SK-N-SH (cell line): ENCODE measurements at regions not wholly inside any gene's neighbourhood (a gene's known extent, or its start where the extent isn't known, plus 50 kb on each side); places are given as distances from the start of the nearest gene placed in this dataset.

ENCODE experiments used
- CTCF ChIA-PET: fragments of 300-600, 350-600 bp; formaldehyde crosslinking; extraction: SDS; loops from one replicate; lab custom pipeline; 2021; lab: Yijun Ruan, JAX
- POLR2A ChIA-PET: fragments of 350-600 bp; sonication (Branson Sonifier 250); formaldehyde crosslinking; extraction: SDS; loops from one replicate; lab custom pipeline; 2020; ENCODE audit warnings: antibody characterized with exemption, inconsistent platforms; lab: Yijun Ruan, JAX
- DNase-seq: peaks from one replicate; pipeline ENCODE4 v3.0.0; 2012
- H2AFZ ChIP-seq: fragments of 200-600 bp; sonication (generic); 2 replicates; pipeline ENCODE4 v1.8.1; 2016; ENCODE audit warnings: antibody characterized with exemption, mild to moderate bottlenecking, low read depth
- H3F3A ChIP-seq: fragments of 200-600 bp; sonication (generic); replicated peaks from 2 replicates; pipeline ENCODE3; 2016; ENCODE audit warnings: antibody characterized with exemption, mild to moderate bottlenecking; ENCODE audit not compliant: insufficient read depth
- H3K27ac ChIP-seq, 2 experiments: fragments of 200-500 bp in 1 of 2; fragments of 200-600 bp in 1 of 2; sonication (Bioruptor generic) in 1 of 2; sonication (generic), shearing (Covaris generic) in 1 of 2; 2 replicates each; pipeline versions ENCODE4 v1.5.1 to v1.6.1; 2014 to 2016; ENCODE audit warnings: low read depth in 2 of 2, inconsistent platforms in 1 of 2, low read length in 1 of 2, mild to moderate bottlenecking in 1 of 2, mixed read lengths in 1 of 2
- H3K27me3 ChIP-seq: fragments of 200-600 bp; sonication (generic), shearing (Covaris generic); 2 replicates; pipeline ENCODE4 v1.6.1; 2016; ENCODE audit warnings: mixed run types; ENCODE audit not compliant: insufficient read depth
- H3K36me3 ChIP-seq, 2 experiments: fragments of 200-500 bp in 1 of 2; fragments of 200-600 bp in 1 of 2; sonication (Bioruptor generic) in 1 of 2; sonication (generic) in 1 of 2; replicated peaks in 1 of 2; 2 replicates each; pipeline versions ENCODE3 to v1.5.1; 2014 to 2016; ENCODE audit warnings: low read length in 1 of 2, mild to moderate bottlenecking in 1 of 2; ENCODE audit not compliant: insufficient read depth in 2 of 2, control insufficient read depth in 1 of 2
- H3K4me1 ChIP-seq, 2 experiments: fragments of 200-500 bp in 1 of 2; fragments of 200-600 bp in 1 of 2; sonication (Bioruptor generic) in 1 of 2; sonication (generic), shearing (Covaris generic) in 1 of 2; 2 replicates each; pipeline versions ENCODE4 v1.5.1 to v1.6.1; 2014 to 2016; ENCODE audit warnings: low read depth in 1 of 2, low read length in 1 of 2, mixed run types in 1 of 2; ENCODE audit not compliant: insufficient read depth in 2 of 2, control insufficient read depth in 1 of 2
- H3K4me2 ChIP-seq: fragments of 200-600 bp; sonication (generic), shearing (Covaris generic); 2 replicates; pipeline ENCODE4 v1.6.1; 2017; ENCODE audit warnings: mixed run types
- H3K4me3 ChIP-seq, 2 experiments: fragments of 200-500 bp in 1 of 2; fragments of 200-600 bp in 1 of 2; sonication (Bioruptor generic) in 1 of 2; sonication (generic), shearing (Covaris generic) in 1 of 2; 2 replicates each; pipeline versions ENCODE4 v1.5.1 to v1.8.1; 2014 to 2016; ENCODE audit warnings: low read depth in 2 of 2, inconsistent platforms in 1 of 2, low read length in 1 of 2, mild to moderate bottlenecking in 1 of 2, mixed read lengths in 1 of 2, moderate library complexity in 1 of 2
- H3K79me2 ChIP-seq: fragments of 200-600 bp; sonication (generic); 2 replicates; pipeline ENCODE4 v1.8.1; 2017; ENCODE audit warnings: mild to moderate bottlenecking; ENCODE audit not compliant: insufficient read depth
- H3K9ac ChIP-seq: fragments of 200-600 bp; sonication (generic); 2 replicates; pipeline ENCODE4 v1.6.1; 2017; ENCODE audit warnings: mixed run types
- H3K9me2 ChIP-seq: fragments of 200-600 bp; sonication (generic); 2 replicates; pipeline ENCODE4 v1.6.1; 2017; ENCODE audit warnings: mixed run types
- H3K9me3 ChIP-seq: fragments of 200-600 bp; sonication (generic); 2 replicates; pipeline ENCODE4 v1.6.1; 2017; ENCODE audit warnings: mixed run types, mild to moderate bottlenecking, moderate library complexity
- H4K20me1 ChIP-seq: fragments of 200-600 bp; sonication (generic); 2 replicates; pipeline ENCODE4 v1.6.1; 2017; ENCODE audit warnings: mild to moderate bottlenecking, mixed run types; ENCODE audit not compliant: insufficient read depth
- CTCF ChIP-seq: fragments of 200-600 bp; sonication (generic); IDR thresholded peaks from 2 replicates; pipeline ENCODE4 v1.6.1; 2017; ENCODE audit warnings: antibody characterized with exemption, mild to moderate bottlenecking, moderate library complexity
- FOXM1 ChIP-seq: IDR thresholded peaks from 2 replicates; pipeline ENCODE4 v1.4.0; 2012; ENCODE audit warnings: low read depth, mild to moderate bottlenecking
- GATA2 ChIP-seq: sonication (generic); formaldehyde crosslinking; IDR thresholded peaks from 2 replicates; pipeline ENCODE4 v1.5.0; 2020; ENCODE audit warnings: mild to moderate bottlenecking, missing genetic modification reagents
- IRF3 ChIP-seq: fragments of 150-350 bp; IDR thresholded peaks from 2 replicates; pipeline ENCODE4 v1.6.1; 2016; ENCODE audit warnings: mild to moderate bottlenecking, low read depth, low read length
- JUND ChIP-seq: IDR thresholded peaks from 2 replicates; pipeline ENCODE4 v1.4.0; 2012
- RXRA ChIP-seq: IDR thresholded peaks from 2 replicates; pipeline ENCODE4 v1.4.0; 2012; ENCODE audit warnings: low read depth, mild to moderate bottlenecking, borderline replicate concordance
- SMC3 ChIP-seq: IDR thresholded peaks from 2 replicates; pipeline ENCODE4 v1.6.1; 2012; ENCODE audit warnings: low read depth, low read length, improper control_type of control experiment
- TCF12 ChIP-seq: IDR thresholded peaks from 2 replicates; pipeline ENCODE4 v1.4.0; 2012
- USF1 ChIP-seq: IDR thresholded peaks from 2 replicates; pipeline ENCODE4 v1.4.0; 2012; ENCODE audit warnings: low read depth, borderline replicate concordance
- YY1 ChIP-seq: IDR thresholded peaks from 2 replicates; pipeline ENCODE4 v1.4.0; 2012; ENCODE audit warnings: low read depth, mild to moderate bottlenecking
- WGBS: methylation state at CpG from one replicate; pipeline ENCODE4 v1.1.6; 2017; ENCODE audit warnings: low lambda C conversion rate; 5-methylcytosine and 5-hydroxymethylcytosine counted together

GRCh38 chr13:36750046-36750445 lies 69.0 kb upstream of the RFXAP start:
- no peak for TF ChIP-seq SMC3
- TF ChIP-seq TCF12, result no peak
- no peak for TF ChIP-seq RXRA
- TF ChIP-seq CTCF, result no peak
- no peak for TF ChIP-seq FOXM1
- TF ChIP-seq USF1, result no peak
- no peak for TF ChIP-seq GATA2 (CRISPR knock-in tag)
- TF ChIP-seq YY1, result no peak
- TF ChIP-seq IRF3, result no peak
- CTCF ChIA-PET, result interaction anchor here (1.6 kb wide), 1 partner anchor 14 kb away, joined by 5 read pairs; no protein-coding TSS in a partner anchor
- H3K4me1 ChIP-seq, result no peaks in the 10 kb centered on the region
- H3F3A ChIP-seq, result peaks cover 5% of the 10 kb centered on the region
- no peaks in the 10 kb centered on the region for H3K9me2 ChIP-seq
- H3K4me2 ChIP-seq, result no peak overlapping the region
- H3K79me2 ChIP-seq, result no peaks in the 10 kb centered on the region
- H3K9ac ChIP-seq, result no peak overlapping the region
- no peaks in the 10 kb centered on the region for H3K36me3 ChIP-seq
- DNase-seq, result no peak
- 36% methylated on average over 5 of the region's 5 CpGs for WGBS
- H3K4me3 ChIP-seq, result no peak overlapping the region
- no peaks in the 10 kb centered on the region for H3K27me3 ChIP-seq
- no peaks in the 10 kb centered on the region for H4K20me1 ChIP-seq
- H3K9me3 ChIP-seq, result no peaks in the 10 kb centered on the region
- POLR2A ChIA-PET, result no interaction called here
- H3K27ac ChIP-seq, result no peak overlapping the region
- H2AFZ ChIP-seq, result no peak overlapping the region

GRCh38 chr13:36750461-36750860 lies 68.6 kb upstream of the RFXAP start:
- no peaks in the 10 kb centered on the region for H3K4me1 ChIP-seq
- no peak overlapping the region for H3K4me3 ChIP-seq
- H3K36me3 ChIP-seq, result no peaks in the 10 kb centered on the region
- no peaks in the 10 kb centered on the region for H3K79me2 ChIP-seq
- H3K27me3 ChIP-seq, result no peaks in the 10 kb centered on the region
- ChIA-PET CTCF (interaction anchor here (1.6 to 1.9 kb wide), 2 partner anchors 15 kb away, joined by 4 to 5 read pairs; no protein-coding TSS in a partner anchor), POLR2A (no interaction called here)
- H3K4me2 ChIP-seq, result no peak overlapping the region
- H3K9me3 ChIP-seq, result no peaks in the 10 kb centered on the region
- no peaks in the 10 kb centered on the region for H3K9me2 ChIP-seq
- H3K27ac ChIP-seq, result no peak overlapping the region
- 8% methylated on average over 3 of the region's 3 CpGs for WGBS
- no peak overlapping the region for H3K9ac ChIP-seq
- H4K20me1 ChIP-seq, result no peaks in the 10 kb centered on the region
- peaks cover 5% of the 10 kb centered on the region for H3F3A ChIP-seq
- DNase-seq, result no peak
- no peak for TF ChIP-seq JUND
- H2AFZ ChIP-seq, result no peak overlapping the region
